GM21528 (cell line): ENCODE measurements at regions not wholly inside any gene's neighbourhood (a gene's known extent, or its start where the extent isn't known, plus 50 kb on each side); places are given as distances from the start of the nearest gene placed in this dataset.

ENCODE experiments used
- ATAC-seq: cut with Tn5 transposase; IDR thresholded peaks from one replicate; pipeline ENCODE4 v1.9.1; 2021; ENCODE audit warnings: mild to moderate bottlenecking, moderate library complexity; ENCODE audit not compliant: unreplicated experiment, low FRiP score

GRCh38 chr6:5946701-5947100 is 60.0 kb downstream of the NRN1 start:
- no peak for ATAC-seq

- no peak for ATAC-seq
Observed at GRCh38 chr6:5946181-5946580, 60.5 kb downstream of the NRN1 start.

GRCh38 chr6:5943591-5943990 is 63.1 kb downstream of the NRN1 start:
- no peak for ATAC-seq

GRCh38 chr6:5942591-5942990 is 64.1 kb downstream of the NRN1 start:
- no peak for ATAC-seq

DNA sequence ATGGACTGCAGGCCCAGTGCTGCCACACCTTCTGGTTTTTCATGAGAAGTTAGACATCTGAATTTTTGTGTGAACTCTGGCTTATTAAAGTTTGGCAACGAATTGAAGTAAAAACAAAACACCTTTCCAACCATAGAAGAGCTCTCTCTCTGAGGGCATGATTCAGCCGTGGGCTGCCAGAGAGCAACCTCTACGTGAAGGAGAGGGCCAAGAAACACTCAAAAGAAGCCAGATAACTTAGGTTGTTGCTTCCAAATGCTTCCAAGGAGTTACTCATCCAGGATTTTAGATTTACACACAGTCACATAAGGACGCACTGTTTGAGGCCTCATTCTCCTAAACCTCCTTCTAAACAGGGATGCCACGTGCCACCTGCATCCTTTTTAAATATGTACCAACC is 65.5 kb downstream of the NRN1 start:
- no peak for ATAC-seq

DNA sequence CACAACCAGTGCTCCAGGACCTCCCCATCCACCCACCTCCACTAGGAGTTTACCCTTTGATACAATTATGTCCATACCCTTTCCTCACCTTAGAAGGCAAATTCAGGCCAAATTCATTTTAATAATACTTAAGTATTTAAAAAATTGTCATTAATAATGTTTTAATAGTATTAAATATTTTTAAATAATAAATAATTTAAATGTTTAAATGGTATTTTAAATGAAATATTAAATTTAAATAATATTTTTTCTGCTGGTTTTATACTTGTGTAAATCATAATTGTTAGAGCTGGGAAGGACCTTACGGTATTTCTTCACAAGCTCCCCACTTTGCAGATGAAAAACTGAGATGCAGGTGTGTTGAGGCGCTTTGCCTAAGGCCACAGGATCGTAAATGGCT is 67.8 kb downstream of the NRN1 start:
- no peak for ATAC-seq

- no peak for ATAC-seq
Observed at GRCh38 chr6:5937936-5938706, 68.6 kb downstream of the NRN1 start.

- ATAC-seq, result no peak
Observed at GRCh38 chr6:5937169-5937909, 69.4 kb downstream of the NRN1 start.

DNA sequence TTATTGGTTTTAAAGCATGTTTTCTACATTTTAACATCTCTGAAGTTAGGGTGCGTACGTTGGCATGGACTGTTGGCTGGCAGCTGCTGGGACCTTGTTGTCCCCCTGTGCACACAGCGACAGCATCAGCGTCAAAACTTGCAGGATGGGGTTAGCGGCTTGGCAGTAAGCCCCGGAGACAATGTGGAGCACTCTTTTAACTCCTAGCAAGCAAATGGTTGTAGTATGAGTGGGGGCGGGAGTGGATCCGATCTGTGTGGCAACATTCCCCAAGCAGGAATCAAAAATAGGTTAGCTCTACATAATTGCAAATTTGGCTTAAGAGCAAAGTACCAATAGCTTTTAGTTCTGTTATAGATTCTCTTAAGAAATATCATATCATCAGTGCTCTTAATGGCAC is 70.1 kb downstream of the NRN1 start:
- no peak for ATAC-seq

DNA sequence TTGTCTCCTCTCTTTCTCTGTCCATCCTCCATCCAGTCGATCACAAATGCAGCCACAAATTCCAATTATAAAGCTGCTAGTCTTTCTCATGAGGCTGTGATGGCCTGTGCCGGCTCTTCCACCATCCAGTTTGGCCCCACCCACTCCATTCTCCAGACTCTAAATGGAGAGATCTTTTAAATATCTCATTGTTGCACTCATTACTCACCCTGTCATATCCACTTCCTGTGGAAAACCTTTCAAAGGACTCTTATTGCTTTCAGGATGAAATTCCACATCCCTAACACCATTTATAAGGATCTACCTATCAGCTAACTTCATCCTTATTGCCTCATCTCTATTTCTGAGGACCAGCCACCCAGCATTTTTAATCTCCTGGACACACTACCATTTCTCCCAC is 70.6 kb downstream of the NRN1 start:
- ATAC-seq, result no peak

GRCh38 chr6:5930968-5931367 is 75.8 kb downstream of the NRN1 start:
- ATAC-seq, result no peak

DNA sequence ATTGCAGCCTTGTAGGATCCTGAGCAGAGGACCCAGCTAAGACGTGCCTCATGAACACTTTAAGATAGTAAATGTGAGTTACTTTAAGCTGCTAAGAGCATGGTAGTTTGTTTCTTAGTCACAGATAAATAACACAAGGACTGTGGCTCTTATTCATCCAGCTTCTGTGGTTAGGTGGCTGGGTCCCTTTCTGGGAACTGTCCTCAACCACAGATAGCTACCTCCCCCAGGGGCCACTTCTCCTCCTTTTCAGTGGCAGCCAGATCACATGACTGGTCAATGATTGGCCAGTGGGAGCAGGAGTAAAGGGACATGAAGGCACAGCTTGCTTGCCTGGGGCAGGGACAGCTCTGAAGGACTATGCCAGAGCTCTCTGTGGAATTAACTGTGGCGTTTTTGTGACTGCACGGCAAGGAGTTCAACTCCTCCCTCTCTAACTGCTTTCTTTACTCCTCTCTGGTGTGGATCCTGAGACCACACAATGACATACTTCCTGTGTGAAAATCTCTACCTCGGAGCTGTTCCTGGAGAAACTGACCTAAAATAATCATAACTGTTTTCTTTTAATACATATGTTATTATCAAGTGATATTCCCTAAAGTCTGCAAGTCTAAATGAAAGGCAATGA is 76.5 kb downstream of the NRN1 start:
- ATAC-seq, result no peak

GRCh38 chr6:5923840-5924239 is 82.9 kb downstream of the NRN1 start:
- no peak for ATAC-seq

DNA sequence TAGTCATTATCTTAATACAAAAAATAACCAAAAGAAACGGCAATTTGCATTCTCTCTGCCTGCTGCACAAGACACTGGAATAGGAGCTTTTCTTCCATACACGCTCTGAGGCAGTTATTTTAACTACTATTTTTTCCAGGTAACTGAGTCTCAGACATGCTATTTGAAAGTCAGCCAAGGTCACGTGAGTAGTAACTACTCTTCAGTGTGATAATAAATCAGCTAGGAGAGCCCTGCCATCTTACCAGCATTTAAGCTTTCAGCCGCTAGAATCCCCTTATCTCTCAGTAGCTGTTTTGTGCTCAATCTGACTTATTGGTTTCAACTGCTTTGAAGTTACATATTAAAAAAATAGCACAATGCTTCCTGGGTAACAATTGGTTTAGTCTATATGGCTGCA is 84.5 kb downstream of the NRN1 start:
- ATAC-seq, result no peak

- ATAC-seq, result no peak
Observed at GRCh38 chr6:5909721-5910120, 97.0 kb downstream of the NRN1 start.

GRCh38 chr6:5906842-5907241 is 99.9 kb downstream of the NRN1 start:
- ATAC-seq, result no peak

GRCh38 chr6:5906340-5906670 is 100.4 kb downstream of the NRN1 start:
- ATAC-seq, result no peak

DNA sequence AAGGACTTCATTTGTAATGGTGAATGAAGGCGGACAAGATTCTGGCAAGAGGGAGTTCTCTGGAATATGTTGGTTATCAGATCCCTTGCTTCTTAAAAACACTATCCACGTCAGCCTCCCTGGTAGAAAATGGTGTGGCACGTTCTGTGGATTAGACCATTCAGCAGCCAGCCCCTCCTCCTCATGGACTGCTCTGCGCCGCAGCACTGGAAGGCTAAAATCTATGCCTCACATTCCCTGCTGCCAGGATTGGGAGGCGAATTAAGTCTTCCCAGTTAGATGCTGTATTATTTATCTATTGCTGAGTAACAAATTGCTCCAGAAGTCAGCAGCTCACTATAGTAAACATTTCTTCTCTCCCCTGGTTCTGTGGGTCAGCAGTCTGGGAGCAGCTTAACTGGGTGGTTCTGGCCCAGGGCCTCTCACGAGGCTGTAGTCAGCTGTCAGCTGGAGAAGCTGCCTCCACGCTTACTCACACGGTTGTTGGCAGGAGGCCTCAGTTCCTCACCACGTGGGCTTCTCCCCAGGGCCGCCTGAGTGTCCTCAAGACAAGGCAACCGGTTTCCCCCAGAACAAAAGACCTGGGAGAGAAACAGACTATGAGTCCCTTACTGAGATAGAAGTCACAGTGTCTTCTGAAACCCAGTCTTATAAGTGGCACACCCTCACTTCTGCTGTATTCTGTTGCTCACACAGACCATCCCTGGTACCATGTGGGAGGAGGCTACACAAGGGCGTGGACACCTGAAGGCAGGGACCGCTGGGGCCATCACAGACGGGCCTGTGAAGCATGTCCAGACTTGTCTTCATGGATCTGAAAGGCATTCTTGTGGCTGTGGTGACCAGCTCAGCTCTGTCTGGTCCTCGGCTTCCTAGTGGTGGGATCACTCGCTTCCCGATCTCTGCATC is 101.0 kb downstream of the NRN1 start:
- no peak for ATAC-seq

DNA sequence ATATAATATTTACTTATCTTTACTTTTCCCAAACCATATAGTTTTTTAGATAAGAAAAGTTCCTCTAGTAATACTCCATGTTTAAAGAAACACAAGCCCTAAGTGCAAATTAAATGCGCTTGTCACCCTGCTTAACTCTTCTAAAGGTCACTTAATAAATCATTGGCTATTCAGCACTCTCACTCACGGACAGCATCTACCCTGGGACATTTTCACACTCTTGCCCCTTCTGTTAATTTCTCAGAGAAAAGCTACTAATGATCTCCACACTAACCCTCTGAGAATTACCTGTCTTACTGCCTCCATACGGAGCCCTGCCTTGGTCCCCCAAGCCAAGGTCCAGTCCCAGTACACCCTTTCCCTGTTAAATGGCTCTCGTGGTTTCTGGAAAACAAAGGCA is 102.2 kb downstream of the NRN1 start:
- ATAC-seq, result no peak

- ATAC-seq, result no peak
Observed at GRCh38 chr6:5899216-5900045, 107.3 kb downstream of the NRN1 start.
